Caco-2 (cell line): ENCODE measurements at regions not wholly inside any gene's neighbourhood (a gene's known extent, or its start where the extent isn't known, plus 50 kb on each side); places are given as distances from the start of the nearest gene placed in this dataset.

Source experiments
- BruUV-seq: library from RNA; stranded (reverse); fragments of 400-500 nt; replicated peaks from 2 replicates; lab custom pipeline; 2021; lab: Mats Ljungman, UMichigan
- CTCF ChIA-PET: fragments of 300-600 bp; sonication (Branson Sonifier 250); formaldehyde crosslinking; loops from one replicate; lab custom pipeline; 2022; ENCODE audit warnings: antibody characterized with exemption; lab: Charles Lee
- POLR2A ChIA-PET: fragments of 300-600 bp; sonication (Branson Sonifier 250); formaldehyde crosslinking; loops from one replicate; lab custom pipeline; 2022; ENCODE audit warnings: antibody characterized with exemption; lab: Charles Lee
- DNase-seq, 2 experiments: peaks; one replicate each; pipeline versions ENCODE4 v3.0.0 to v3.0.0-alpha.2; 2020 to 2022
- H3K27me3 ChIP-seq: replicated peaks from 2 replicates; pipeline ENCODE4 v1.6.0; 2011; ENCODE audit warnings: low read length; ENCODE audit not compliant: control insufficient read depth, insufficient read depth
- H3K36me3 ChIP-seq: 2 replicates; pipeline ENCODE4 v1.5.1; 2011; ENCODE audit warnings: low read length; ENCODE audit not compliant: control insufficient read depth, insufficient read depth
- H3K4me1 ChIP-seq: fragments of 250-450 bp; sonication (Bioruptor Pico); 2 replicates; pipeline ENCODE4 v1.5.1; 2020; ENCODE audit warnings: mild to moderate bottlenecking
- H3K4me3 ChIP-seq: 2 replicates; pipeline ENCODE4 v1.5.1; 2011; ENCODE audit warnings: low read depth, mild to moderate bottlenecking, control low read depth, low read length
- H3K9me3 ChIP-seq: fragments of 250-450 bp; sonication (Bioruptor Pico); 2 replicates; pipeline ENCODE4 v1.5.1; 2020; ENCODE audit warnings: mild to moderate bottlenecking, moderate library complexity
- H3K27ac Mint-ChIP-seq: one replicate; pipeline ENCODE4 v1.8.0; 2022; ENCODE audit warnings: mixed read lengths; ENCODE audit not compliant: unreplicated experiment
- H3K27me3 Mint-ChIP-seq: one replicate; pipeline ENCODE4 v1.8.0; 2022; ENCODE audit warnings: mixed read lengths; ENCODE audit not compliant: insufficient read depth, unreplicated experiment
- H3K36me3 Mint-ChIP-seq: one replicate; pipeline ENCODE4 v1.8.0; 2022; ENCODE audit warnings: mild to moderate bottlenecking, mixed read lengths; ENCODE audit not compliant: insufficient read depth, unreplicated experiment
- H3K4me1 Mint-ChIP-seq: one replicate; pipeline ENCODE4 v1.8.0; 2022; ENCODE audit warnings: low read depth, mixed read lengths; ENCODE audit not compliant: unreplicated experiment
- H3K4me3 Mint-ChIP-seq: one replicate; pipeline ENCODE4 v1.8.0; 2022; ENCODE audit warnings: mild to moderate bottlenecking, moderate library complexity, mixed read lengths; ENCODE audit not compliant: unreplicated experiment
- H3K9me3 Mint-ChIP-seq: one replicate; pipeline ENCODE4 v1.8.0; 2022; ENCODE audit warnings: mixed read lengths; ENCODE audit not compliant: unreplicated experiment
- intact Hi-C: fragments of 100-400 bp; cut with micrococcal nuclease; formaldehyde crosslinking; loops from one replicate; pipeline ENCODE4 v1.10.0; 2022; ENCODE audit not compliant: unreplicated experiment
- TF ChIP-seq, protein P1 (sequence below), 2 experiments: fragments of 200-600 bp in 1 of 2; IDR thresholded peaks; 1 replicate in 1 of 2; 2 replicates in 1 of 2; pipeline versions ENCODE4 v1.5.1 to v1.8.0; 2011 to 2022; ENCODE audit warnings: antibody characterized with exemption in 1 of 2, control low read depth in 1 of 2, inconsistent platforms in 1 of 2, low read depth in 1 of 2, low read length in 1 of 2, mild to moderate bottlenecking in 1 of 2, moderate library complexity in 1 of 2; ENCODE audit not compliant: insufficient read depth in 1 of 2, severe bottlenecking in 1 of 2, unreplicated experiment in 1 of 2

DNA sequence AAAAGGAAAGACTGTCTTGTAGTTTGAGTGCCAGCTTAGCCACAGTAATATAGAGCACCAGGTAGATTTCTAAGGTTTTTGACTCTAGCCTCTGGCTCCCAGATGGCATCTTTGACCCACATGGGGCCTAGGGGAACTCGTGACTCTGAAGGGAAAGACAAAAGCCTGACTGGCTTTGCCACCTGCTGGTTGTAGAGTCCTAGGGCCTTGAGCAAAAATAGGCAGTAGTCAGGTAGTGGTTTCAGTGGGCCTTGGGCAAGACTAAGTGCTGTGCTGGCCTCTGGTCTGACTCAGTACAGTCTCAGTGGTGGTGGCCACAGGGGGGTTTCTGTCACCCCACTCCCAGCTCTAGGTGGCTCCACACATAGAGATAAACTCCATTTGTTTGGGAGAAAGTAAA, 349.4 kb downstream of the FAM181B start:
- no peaks in the 10 kb centered on the region for H3K36me3 Mint-ChIP-seq
- POLR2A ChIA-PET, result no interaction called here
- Histone ChIP-seq H3K27me3 (no peaks in the 10 kb centered on the region), H3K4me1 (no peaks in the 10 kb centered on the region), H3K4me3 (no peak overlapping the region), H3K36me3 (no peaks in the 10 kb centered on the region), H3K9me3 (no peaks in the 10 kb centered on the region)
- BruUV-seq, result no TSS peak
- DNase-seq, result no peak
- CTCF ChIA-PET, result no interaction called here
- H3K4me3 Mint-ChIP-seq, result no peak overlapping the region
- H3K9me3 Mint-ChIP-seq, result no peaks in the 10 kb centered on the region
- TF ChIP-seq, protein P1, sequence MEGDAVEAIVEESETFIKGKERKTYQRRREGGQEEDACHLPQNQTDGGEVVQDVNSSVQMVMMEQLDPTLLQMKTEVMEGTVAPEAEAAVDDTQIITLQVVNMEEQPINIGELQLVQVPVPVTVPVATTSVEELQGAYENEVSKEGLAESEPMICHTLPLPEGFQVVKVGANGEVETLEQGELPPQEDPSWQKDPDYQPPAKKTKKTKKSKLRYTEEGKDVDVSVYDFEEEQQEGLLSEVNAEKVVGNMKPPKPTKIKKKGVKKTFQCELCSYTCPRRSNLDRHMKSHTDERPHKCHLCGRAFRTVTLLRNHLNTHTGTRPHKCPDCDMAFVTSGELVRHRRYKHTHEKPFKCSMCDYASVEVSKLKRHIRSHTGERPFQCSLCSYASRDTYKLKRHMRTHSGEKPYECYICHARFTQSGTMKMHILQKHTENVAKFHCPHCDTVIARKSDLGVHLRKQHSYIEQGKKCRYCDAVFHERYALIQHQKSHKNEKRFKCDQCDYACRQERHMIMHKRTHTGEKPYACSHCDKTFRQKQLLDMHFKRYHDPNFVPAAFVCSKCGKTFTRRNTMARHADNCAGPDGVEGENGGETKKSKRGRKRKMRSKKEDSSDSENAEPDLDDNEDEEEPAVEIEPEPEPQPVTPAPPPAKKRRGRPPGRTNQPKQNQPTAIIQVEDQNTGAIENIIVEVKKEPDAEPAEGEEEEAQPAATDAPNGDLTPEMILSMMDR (IDR thresholded peaks at IDR 0.05; ENCODE audit: insufficient read depth in 1 of 2, low read depth in 1 of 2, low read length in 1 of 2, severe bottlenecking in 1 of 2, unreplicated experiment in 1 of 2), result no peak
- H3K4me1 Mint-ChIP-seq, result no peaks in the 10 kb centered on the region
- H3K27ac Mint-ChIP-seq, result no peak overlapping the region
- H3K27me3 Mint-ChIP-seq, result peaks cover 10% of the 10 kb centered on the region
- intact Hi-C loops, result no loop called here

DNA sequence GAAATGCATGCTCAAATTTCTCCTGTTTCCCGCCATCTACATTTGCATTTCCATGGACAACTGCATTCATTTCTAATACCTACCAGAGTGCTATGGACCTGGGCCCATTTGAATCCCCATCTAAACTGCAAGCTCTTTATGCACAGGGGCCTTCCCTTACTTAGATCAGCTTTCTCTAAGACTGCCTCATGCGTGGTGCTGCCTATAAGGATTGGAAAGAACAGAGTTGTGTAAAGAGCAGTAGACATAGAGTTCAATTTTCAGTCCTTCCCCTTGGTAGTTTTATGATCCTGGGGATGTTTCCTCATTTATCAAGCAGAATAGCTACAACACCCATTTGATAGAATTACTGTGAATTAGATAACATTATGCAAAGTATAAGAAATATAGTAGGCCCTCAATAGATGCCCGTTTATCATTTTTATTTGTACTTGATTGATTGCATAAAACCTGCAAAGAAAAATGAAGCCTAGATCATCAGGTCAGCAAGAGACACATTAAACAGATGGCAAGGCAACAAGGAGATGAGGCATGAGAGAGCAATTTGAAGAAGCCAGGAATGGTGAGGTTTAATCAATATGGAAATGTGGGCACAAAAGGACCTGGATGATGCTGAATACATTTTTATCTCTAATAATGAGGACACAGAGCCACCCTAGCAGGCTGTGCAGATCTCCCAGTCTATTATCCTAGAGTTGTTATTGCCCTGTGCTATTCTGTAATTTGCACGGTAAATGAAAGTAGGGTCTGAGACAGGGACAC, 359.7 kb downstream of the FAM181B start:
- Histone ChIP-seq H3K4me1 (no peaks in the 10 kb centered on the region), H3K4me3 (no peak overlapping the region), H3K36me3 (no peaks in the 10 kb centered on the region), H3K27me3 (no peaks in the 10 kb centered on the region; the same call in 1 of the 2 replicates), H3K9me3 (no peaks in the 10 kb centered on the region)
- no peak overlapping the region for H3K27ac Mint-ChIP-seq
- no TSS peak for BruUV-seq
- ChIA-PET CTCF (no interaction called here), POLR2A (no interaction called here)
- DNase-seq, result no peak
- H3K27me3 Mint-ChIP-seq, result no peaks in the 10 kb centered on the region
- no peak overlapping the region for H3K4me3 Mint-ChIP-seq
- H3K9me3 Mint-ChIP-seq, result no peaks in the 10 kb centered on the region
- H3K36me3 Mint-ChIP-seq, result no peaks in the 10 kb centered on the region
- intact Hi-C loops, result no loop called here
- TF ChIP-seq, protein P1 (IDR thresholded peaks at IDR 0.05; ENCODE audit: insufficient read depth in 1 of 2, low read depth in 1 of 2, low read length in 1 of 2, severe bottlenecking in 1 of 2, unreplicated experiment in 1 of 2), result no peak
- no peaks in the 10 kb centered on the region for H3K4me1 Mint-ChIP-seq

DNA sequence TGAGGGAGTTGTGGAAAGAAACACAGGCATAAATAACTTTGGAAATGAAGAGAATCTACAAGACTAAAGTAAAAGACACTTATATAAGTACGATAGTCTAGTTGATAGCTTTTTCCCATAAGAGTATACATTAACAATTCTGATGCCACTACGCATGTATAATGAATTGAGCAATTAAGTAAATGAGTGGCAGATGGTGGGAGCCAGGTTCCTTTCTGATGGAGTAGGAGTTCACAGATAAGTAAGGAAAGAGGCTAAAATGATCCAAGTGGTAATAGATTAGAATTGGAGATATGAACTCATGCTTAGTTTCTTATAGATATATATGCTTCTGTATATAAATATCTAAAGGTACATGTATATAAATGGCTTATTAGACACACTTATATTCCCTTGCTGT, 368.3 kb downstream of the FAM181B start:
- no peak overlapping the region for H3K4me3 ChIP-seq
- Mint-ChIP-seq H3K27me3 (no peaks in the 10 kb centered on the region), H3K9me3 (no peaks in the 10 kb centered on the region), H3K36me3 (no peaks in the 10 kb centered on the region), H3K4me3 (no peak overlapping the region), H3K4me1 (no peaks in the 10 kb centered on the region), H3K27ac (no peak overlapping the region)
- BruUV-seq, result no TSS peak
- intact Hi-C loops, result no loop called here
- ChIA-PET POLR2A (no interaction called here), CTCF (no interaction called here)
- H3K36me3 ChIP-seq, result no peaks in the 10 kb centered on the region
- H3K4me1 ChIP-seq, result no peaks in the 10 kb centered on the region
- no peaks in the 10 kb centered on the region for H3K9me3 ChIP-seq
- TF ChIP-seq, protein P1 (IDR thresholded peaks at IDR 0.05; ENCODE audit: insufficient read depth in 1 of 2, low read depth in 1 of 2, low read length in 1 of 2, severe bottlenecking in 1 of 2, unreplicated experiment in 1 of 2), result no peak
- no peaks in the 10 kb centered on the region for H3K27me3 ChIP-seq
- no peak for DNase-seq
